ENCODE measurements at regions not wholly inside any gene's neighbourhood (a gene's known extent, or its start where the extent isn't known, plus 50 kb on each side); places are given as distances from the start of the nearest gene placed in this dataset.

DNA sequence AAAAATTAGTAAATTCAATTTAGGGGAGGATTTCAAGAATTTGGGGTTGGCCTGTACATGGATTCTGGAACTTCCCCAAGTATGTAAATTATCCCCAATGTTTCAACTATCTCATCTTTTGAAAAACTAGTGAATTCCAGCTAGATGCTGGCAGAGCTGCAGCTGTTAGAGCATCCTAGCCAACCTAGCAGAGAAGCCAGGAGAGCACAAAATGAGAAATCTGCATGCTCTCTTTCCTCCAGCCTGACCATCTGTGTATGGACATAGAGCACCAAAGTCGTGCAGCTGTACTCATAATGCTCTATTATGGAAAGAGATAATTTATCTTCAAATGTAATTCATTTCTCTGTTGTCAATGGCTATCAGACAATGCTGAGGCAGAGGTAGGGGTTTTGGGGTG lies 1217.7 kb downstream of the PCDH19 start:
- no peak for DNase-seq
- no peaks in the 10 kb centered on the region for H3K27me3 ChIP-seq (ENCODE audit: control insufficient read depth, insufficient read depth, low read length, poor library complexity, severe bottlenecking)
- no peak overlapping the region for H3K27ac Mint-ChIP-seq
- no CpG with 5 or more reads among the region's 1 CpG for WGBS, 2 experiments (ENCODE audit: insufficient coverage in 1 of 2, insufficient read length in 1 of 2)
- no peaks in the 10 kb centered on the region for H3K4me1 ChIP-seq (ENCODE audit: control insufficient read depth, insufficient read depth, low read length)
- H3K4me1 Mint-ChIP-seq = peaks cover 28% of the 10 kb centered on the region
- H3K4me3 Mint-ChIP-seq = no peak overlapping the region
- no peaks in the 10 kb centered on the region for H3K36me3 Mint-ChIP-seq (ENCODE audit: low read depth)
- no peaks in the 10 kb centered on the region for H3K9me3 Mint-ChIP-seq
- no peaks in the 10 kb centered on the region for H3K27me3 Mint-ChIP-seq (ENCODE audit: insufficient read depth)
- H3K4me3 ChIP-seq (ENCODE audit: low read length) = no peak overlapping the region
- TF ChIP-seq, protein P1, sequence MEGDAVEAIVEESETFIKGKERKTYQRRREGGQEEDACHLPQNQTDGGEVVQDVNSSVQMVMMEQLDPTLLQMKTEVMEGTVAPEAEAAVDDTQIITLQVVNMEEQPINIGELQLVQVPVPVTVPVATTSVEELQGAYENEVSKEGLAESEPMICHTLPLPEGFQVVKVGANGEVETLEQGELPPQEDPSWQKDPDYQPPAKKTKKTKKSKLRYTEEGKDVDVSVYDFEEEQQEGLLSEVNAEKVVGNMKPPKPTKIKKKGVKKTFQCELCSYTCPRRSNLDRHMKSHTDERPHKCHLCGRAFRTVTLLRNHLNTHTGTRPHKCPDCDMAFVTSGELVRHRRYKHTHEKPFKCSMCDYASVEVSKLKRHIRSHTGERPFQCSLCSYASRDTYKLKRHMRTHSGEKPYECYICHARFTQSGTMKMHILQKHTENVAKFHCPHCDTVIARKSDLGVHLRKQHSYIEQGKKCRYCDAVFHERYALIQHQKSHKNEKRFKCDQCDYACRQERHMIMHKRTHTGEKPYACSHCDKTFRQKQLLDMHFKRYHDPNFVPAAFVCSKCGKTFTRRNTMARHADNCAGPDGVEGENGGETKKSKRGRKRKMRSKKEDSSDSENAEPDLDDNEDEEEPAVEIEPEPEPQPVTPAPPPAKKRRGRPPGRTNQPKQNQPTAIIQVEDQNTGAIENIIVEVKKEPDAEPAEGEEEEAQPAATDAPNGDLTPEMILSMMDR (conservative IDR thresholded peaks at IDR 0.05) = no peak
- H3K9ac ChIP-seq (ENCODE audit: extremely low read depth, low read length, poor library complexity, severe bottlenecking) = no peak overlapping the region
- H3K36me3 ChIP-seq (ENCODE audit: control insufficient read depth, insufficient read depth, low read length) = no peaks in the 10 kb centered on the region
- H3K27ac ChIP-seq (ENCODE audit: low read depth, low read length) = no peak overlapping the region
- H3K9me3 ChIP-seq (ENCODE audit: control insufficient read depth, low read length) = no peaks in the 10 kb centered on the region

DNA sequence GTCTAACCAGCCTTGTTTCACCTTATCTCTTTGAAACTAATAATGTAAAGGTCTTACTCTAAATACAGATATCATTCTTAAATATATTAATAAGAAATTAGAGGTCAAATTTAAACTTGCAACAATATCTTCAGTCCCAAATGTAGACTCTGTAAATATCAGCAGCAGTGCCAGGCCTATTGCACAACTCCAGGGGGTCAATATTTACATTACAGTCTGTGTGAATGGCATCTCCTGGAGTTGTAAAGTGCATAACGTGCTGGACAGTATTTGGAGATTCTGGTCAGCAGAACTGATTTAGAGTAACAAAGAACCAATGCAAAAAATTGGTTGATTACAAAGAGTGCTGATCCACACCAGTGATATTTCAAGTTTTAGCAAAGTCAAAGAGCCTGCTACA lies 1225.9 kb downstream of the PCDH19 start:
- Mint-ChIP-seq H3K27me3 (ENCODE audit: insufficient read depth) (no peaks in the 10 kb centered on the region), H3K9me3 (no peaks in the 10 kb centered on the region), H3K4me1 (peaks cover 22% of the 10 kb centered on the region), H3K27ac (no peak overlapping the region), H3K4me3 (no peak overlapping the region), H3K36me3 (ENCODE audit: low read depth) (no peaks in the 10 kb centered on the region)
- Histone ChIP-seq H3K9me3 (ENCODE audit: control insufficient read depth, low read length) (no peaks in the 10 kb centered on the region), H3K4me1 (ENCODE audit: control insufficient read depth, insufficient read depth, low read length) (no peaks in the 10 kb centered on the region), H3K36me3 (ENCODE audit: control insufficient read depth, insufficient read depth, low read length) (no peaks in the 10 kb centered on the region), H3K27me3 (ENCODE audit: control insufficient read depth, insufficient read depth, low read length, poor library complexity, severe bottlenecking) (no peaks in the 10 kb centered on the region), H3K4me3 (ENCODE audit: low read length) (no peak overlapping the region), H3K9ac (ENCODE audit: extremely low read depth, low read length, poor library complexity, severe bottlenecking) (no peak overlapping the region), H3K27ac (ENCODE audit: low read depth, low read length) (no peak overlapping the region)
- 77 to 100% methylated on average over 1 of the region's 1 CpG for WGBS, 2 experiments (ENCODE audit: insufficient coverage in 1 of 2, insufficient read length in 1 of 2)
- TF ChIP-seq, protein P1 (conservative IDR thresholded peaks at IDR 0.05) = no peak
- DNase-seq = no peak

DNA sequence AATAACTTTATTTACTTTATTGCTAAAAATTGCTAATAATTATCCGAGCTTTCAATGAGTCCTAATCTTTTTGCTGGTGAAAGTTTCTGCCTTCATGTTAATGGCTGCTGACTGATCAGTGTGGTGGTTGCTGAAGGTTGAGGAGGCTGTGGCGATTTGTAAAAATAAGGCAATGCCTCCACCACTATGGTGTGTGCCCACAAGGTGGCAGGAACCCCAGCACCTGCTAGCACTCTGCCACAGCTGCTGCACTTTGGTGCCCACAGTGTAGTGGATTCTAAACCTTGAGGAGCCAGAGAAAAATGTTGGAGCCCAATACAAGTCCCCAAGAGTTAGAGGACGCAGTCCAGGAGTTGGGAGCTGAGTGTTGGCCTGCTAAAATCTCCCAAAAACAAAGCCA lies 1237.1 kb downstream of the PCDH19 start:
- no peak overlapping the region for H3K4me3 Mint-ChIP-seq
- peaks cover 14% of the 10 kb centered on the region for H3K4me1 Mint-ChIP-seq

More for the DNA sequence above, 1237.1 kb downstream of the PCDH19 start:
- 97% methylated on average over 3 of the region's 3 CpGs; no CpG with 5 or more reads in 1 of the 2 experiments for WGBS, 2 experiments (ENCODE audit: insufficient coverage in 1 of 2, insufficient read length in 1 of 2)
- Histone ChIP-seq H3K9ac (ENCODE audit: extremely low read depth, low read length, poor library complexity, severe bottlenecking) (no peak overlapping the region), H3K36me3 (ENCODE audit: control insufficient read depth, insufficient read depth, low read length) (no peaks in the 10 kb centered on the region), H3K27ac (ENCODE audit: low read depth, low read length) (no peak overlapping the region), H3K4me3 (ENCODE audit: low read length) (no peak overlapping the region), H3K9me3 (ENCODE audit: control insufficient read depth, low read length) (no peaks in the 10 kb centered on the region), H3K4me1 (ENCODE audit: control insufficient read depth, insufficient read depth, low read length) (no peaks in the 10 kb centered on the region), H3K27me3 (ENCODE audit: control insufficient read depth, insufficient read depth, low read length, poor library complexity, severe bottlenecking) (no peaks in the 10 kb centered on the region)
- Mint-ChIP-seq H3K36me3 (ENCODE audit: low read depth) (no peaks in the 10 kb centered on the region), H3K27me3 (ENCODE audit: insufficient read depth) (no peaks in the 10 kb centered on the region), H3K27ac (no peak overlapping the region), H3K9me3 (no peaks in the 10 kb centered on the region)
- TF ChIP-seq, protein P1 (conservative IDR thresholded peaks at IDR 0.05) = peak; percentile 73
- DNase-seq = peak; percentile 68

Data from endodermal cell (in vitro differentiated cells).